GM18508 (cell line): ENCODE measurements at regions not wholly inside any gene's neighbourhood (a gene's known extent, or its start where the extent isn't known, plus 50 kb on each side); places are given as distances from the start of the nearest gene placed in this dataset.
"Not testable (repeated sequence)": the region's sequence is repeated elsewhere in the genome, so short reads cannot be mapped to it uniquely, and the experiment has no call there.

ENCODE experiments used
- ATAC-seq: cut with Tn5 transposase; IDR thresholded peaks from one replicate; pipeline ENCODE4 v1.9.1; 2021; ENCODE audit warnings: moderate number of reproducible peaks; ENCODE audit not compliant: insufficient read depth, unreplicated experiment

- no peak for ATAC-seq
These were observed 211.6 kb upstream of the ZNF184 start for GRCh38 chr6:27684264-27685211.

- ATAC-seq = no peak
These were observed 207.2 kb upstream of the ZNF184 start for GRCh38 chr6:27679964-27680694.

DNA sequence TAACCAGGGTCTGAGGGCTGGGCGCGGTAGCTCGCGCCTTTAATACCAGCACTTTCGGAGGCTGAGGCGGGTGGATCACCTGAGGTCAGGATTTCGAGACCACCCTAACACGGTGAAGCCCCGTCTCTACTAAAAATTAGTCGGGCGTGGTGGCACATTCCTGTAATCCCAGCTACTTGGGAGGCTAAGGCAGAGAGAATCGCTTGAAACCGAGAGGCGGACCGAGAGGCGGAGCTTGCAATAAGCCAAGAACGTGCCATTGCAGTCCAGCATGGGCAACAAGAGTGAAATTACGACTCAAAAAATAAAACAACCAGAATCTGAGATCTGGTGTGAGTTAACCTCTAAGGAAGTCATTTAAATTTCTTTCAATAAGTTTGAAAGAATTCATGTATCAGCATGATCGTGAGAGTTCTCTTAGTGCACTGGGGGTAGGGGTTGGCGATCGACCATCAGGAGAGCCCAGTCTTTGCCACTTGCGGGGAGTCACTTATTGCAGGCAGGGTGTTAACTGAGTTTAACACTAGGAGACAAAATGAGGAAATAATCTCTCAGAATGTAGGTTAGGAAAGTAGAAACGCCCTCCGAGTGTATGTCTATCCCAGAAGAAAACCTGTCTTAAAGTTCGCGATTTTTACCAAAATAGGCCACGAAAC, 206.5 kb upstream of the ZNF184 start:
- ATAC-seq = no peak

- no peak for ATAC-seq
These were observed 205.6 kb upstream of the ZNF184 start for GRCh38 chr6:27678469-27678868.

GRCh38 chr6:27674882-27675281, 202.0 kb upstream of the ZNF184 start:
- no peak for ATAC-seq

- no peak for ATAC-seq
These were observed 199.4 kb upstream of the ZNF184 start for GRCh38 chr6:27672113-27672799.

DNA sequence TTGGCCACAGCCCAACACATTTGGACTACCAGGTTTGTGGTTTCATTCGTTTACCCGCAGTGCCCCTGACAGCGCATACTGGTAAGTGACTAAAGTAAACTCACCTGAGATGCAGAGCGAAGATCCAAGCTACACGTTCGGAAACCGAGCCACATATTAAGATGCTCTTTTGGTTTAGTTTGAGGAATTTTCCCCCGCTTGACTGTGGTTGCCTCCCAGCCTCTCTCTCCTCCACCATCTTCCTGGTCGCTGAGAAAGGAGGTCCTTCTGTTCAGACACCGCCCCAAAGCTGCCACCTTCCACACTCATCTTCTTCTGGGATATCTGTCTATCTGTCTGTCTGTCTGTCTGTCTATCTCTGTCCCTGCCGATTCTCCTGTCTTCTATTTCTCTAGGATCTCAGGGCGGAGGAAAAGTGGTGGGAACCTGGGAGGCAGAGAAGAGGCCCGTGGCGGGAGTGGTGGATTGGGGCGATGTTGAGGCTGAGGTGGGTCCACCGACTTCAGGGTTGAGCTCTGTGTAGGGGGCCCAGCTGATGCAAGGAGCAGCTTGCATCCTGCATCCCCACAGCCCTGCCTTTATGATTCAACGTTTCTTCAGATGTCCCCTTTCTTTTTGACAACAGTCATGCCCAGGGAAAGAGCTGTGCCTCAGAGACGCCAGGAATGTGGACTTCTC, 196.9 kb upstream of the ZNF184 start:
- ATAC-seq = no peak

DNA sequence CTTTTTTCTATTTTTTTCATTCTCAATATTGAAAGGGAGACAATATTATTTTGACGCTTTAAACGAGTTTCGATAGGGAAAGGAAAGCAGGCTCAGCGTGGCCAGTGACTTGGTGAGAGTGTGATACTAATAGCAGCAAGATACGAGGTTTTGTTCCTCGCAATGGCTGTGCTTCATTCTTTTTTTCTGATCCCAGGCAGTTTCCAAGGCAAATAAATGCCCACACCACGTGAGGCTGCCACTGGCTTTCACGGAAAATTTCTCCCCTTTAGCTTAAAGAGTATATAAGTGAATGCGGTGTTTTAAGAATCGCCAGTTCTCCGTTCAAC, 196.4 kb upstream of the ZNF184 start:
- no peak for ATAC-seq

GRCh38 chr6:27668442-27669294, 195.8 kb upstream of the ZNF184 start:
- no peak for ATAC-seq

GRCh38 chr6:27667657-27668441, 194.9 kb upstream of the ZNF184 start:
- ATAC-seq = no peak

DNA sequence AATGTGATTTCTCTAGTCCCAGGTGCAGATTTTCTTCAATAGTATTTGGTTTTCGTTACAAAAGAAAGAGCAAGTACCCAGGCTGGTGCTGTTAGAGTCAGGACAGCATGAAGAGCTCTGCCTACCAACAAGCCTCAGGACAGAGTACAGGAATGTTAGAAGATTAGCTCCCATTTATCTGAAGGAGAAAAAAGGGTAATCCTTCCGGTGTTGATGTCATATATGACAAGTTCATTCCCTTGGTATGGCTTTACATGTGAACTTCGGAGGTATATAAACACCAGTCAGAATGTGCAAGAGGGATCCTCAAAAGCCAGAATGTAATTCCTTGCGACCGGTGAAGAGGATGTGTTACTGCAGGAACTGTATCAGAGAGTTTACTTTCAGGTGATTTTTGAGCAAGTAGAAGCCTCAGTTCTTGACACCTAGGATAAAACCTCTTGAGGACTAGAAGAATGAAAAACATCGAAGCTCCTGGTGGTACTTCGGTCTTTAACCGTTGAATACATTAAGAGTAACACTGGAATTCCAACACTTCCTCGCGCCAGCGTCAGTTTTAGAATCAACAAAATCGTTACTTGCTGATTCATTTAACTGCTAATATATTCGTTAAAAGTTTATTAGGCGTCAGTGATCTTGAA, 194.2 kb upstream of the ZNF184 start:
- ATAC-seq = no peak

DNA sequence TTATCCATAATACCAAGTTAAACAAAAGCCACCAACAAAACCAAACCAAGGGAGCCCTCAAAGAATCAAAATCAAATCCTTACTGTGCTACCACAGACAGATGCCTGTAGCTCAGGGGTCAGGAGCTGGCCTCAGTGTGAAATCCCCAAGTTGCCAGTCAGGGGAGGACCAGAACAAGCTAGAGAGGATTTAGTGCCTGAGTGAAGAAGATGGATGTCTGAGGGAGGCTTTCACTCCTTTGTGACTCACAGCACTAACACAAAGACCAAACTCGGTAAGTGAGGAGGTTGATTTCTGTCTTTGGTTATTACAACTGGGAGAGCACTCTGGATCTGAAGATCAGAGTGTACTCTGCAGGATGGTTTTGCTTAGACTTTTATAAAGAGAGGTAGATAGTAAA, 189.9 kb upstream of the ZNF184 start:
- no peak for ATAC-seq

DNA sequence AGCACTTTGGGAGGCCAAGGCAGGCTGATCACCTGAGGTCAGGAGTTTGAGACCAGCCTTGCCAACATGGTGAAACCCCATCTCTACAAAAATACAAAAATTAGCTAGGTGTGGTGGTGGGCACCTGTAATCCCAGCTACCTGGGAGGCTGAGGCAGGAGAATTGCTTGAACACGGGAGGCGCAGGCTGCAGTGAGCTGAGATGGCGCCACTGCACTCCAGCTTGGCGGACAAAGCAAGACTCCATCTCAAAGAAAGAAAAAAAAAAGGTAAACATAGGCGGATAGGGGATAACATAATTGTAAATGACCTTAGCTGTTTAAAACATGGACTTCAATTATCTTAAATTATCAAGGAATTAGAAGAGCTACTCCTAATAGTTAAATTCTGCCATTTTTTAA, 189.3 kb upstream of the ZNF184 start:
- not testable (repeated sequence) for ATAC-seq

DNA sequence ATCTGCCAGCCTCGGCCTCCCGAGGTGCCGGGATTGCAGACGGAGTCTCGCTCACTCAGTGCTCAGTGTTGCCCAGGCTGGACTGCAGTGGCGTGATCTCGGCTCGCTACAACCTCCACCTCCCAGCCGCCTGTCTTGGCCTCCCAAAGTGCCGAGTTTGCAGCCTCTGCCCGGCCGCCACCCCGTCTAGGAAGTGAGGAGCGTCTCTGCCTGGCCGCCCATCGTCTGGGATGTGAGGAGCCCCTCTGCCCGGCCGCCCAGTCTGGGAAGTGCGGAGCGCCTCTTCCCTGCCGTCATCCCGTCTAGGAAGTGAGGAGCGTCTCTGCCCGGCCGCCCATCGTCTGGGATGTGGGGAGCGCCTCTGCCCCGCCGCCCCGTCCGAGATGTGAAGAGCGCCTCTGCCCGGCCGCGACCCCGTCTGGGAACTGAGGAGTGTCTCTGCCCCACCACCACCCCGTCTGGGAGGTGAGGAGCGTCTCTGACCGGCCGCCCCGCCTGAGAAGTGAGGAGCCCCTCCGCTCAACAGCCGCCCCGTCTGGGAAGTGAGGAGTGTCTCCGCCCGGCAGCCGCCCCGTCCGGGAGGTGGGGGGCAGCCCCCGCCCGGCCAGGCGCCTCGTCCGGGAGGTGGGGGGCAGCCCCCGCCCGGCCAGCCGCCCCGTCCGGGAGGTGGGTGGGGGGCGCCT, 180.4 kb upstream of the ZNF184 start:
- ATAC-seq = not testable (repeated sequence)

DNA sequence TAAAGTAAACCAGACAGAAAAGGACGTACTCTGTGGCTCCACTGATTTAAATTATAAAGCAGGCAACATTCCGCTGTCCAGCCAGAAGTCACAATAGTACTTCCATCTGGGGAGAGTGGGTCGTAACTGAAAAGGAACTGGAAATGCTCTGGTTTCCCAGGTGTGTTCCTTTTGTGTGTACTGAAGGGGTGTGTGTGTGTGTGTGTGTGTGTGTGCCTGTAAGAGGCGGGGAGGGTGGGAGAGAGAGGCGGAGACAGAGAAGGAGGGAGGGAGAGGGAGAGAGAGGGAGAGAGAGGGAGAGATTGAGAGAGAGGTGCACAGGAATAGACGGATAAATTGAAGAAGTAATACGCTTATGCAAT, 178.4 kb upstream of the ZNF184 start:
- ATAC-seq = no peak

- ATAC-seq = no peak
These were observed 177.9 kb upstream of the ZNF184 start for GRCh38 chr6:27650620-27651370.

DNA sequence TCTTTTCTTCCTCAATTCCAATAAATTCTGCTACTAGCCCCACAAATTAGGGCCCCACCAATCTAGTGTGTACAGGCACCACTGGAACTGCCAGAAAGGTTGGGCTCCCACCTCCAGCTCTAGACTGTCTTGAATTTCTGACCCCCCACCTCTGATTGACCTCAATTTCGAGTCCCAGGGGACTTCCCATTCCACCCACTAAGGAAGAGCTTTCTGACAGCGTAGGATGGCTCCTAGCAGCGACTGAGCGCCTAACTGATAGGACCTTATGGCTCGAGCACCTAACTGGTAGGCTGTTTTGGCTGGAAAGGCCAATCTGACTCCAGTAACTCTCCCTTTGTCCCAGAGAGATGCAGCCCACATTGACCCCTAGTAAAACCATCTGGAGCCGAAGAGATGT, 171.6 kb upstream of the ZNF184 start:
- ATAC-seq = no peak
